HG02759 (cell line): ENCODE measurements at regions not wholly inside any gene's neighbourhood (a gene's known extent, or its start where the extent isn't known, plus 50 kb on each side); places are given as distances from the start of the nearest gene placed in this dataset.

Experiments used
- ATAC-seq: cut with Tn5 transposase; IDR thresholded peaks from one replicate; pipeline ENCODE4 v1.9.1; 2021; ENCODE audit warnings: mild to moderate bottlenecking, moderate library complexity; ENCODE audit not compliant: unreplicated experiment

GRCh38 chr14:98544174-98544573 is 727.8 kb downstream of the BCL11B start:
- ATAC-seq: no peak

GRCh38 chr14:98545181-98545580 is 726.8 kb downstream of the BCL11B start:
- no peak for ATAC-seq

GRCh38 chr14:98548071-98548686 is 723.8 kb downstream of the BCL11B start:
- ATAC-seq: no peak

GRCh38 chr14:98551028-98551427 is 721.0 kb downstream of the BCL11B start:
- no peak for ATAC-seq

- no peak for ATAC-seq
These were observed 716.6 kb downstream of the BCL11B start for GRCh38 chr14:98555440-98555839.

- no peak for ATAC-seq
These were observed 708.0 kb downstream of the BCL11B start for GRCh38 chr14:98564006-98564405.

GRCh38 chr14:98564541-98564940 is 707.5 kb downstream of the BCL11B start:
- no peak for ATAC-seq

- no peak for ATAC-seq
These were observed 700.9 kb downstream of the BCL11B start for GRCh38 chr14:98571104-98571503.

- ATAC-seq: no peak
These were observed 698.9 kb downstream of the BCL11B start for GRCh38 chr14:98573082-98573481.

- ATAC-seq: no peak
These were observed 695.5 kb downstream of the BCL11B start for GRCh38 chr14:98576463-98576862.

- no peak for ATAC-seq
These were observed 693.8 kb downstream of the BCL11B start for GRCh38 chr14:98578204-98578603.

GRCh38 chr14:98579140-98579539 is 692.9 kb downstream of the BCL11B start:
- ATAC-seq: no peak

- no peak for ATAC-seq
These were observed 691.8 kb downstream of the BCL11B start for GRCh38 chr14:98580131-98580678.

- no peak for ATAC-seq
These were observed 689.7 kb downstream of the BCL11B start for GRCh38 chr14:98582276-98582675.

GRCh38 chr14:98591161-98591560 is 680.8 kb downstream of the BCL11B start:
- no peak for ATAC-seq

- ATAC-seq: no peak
These were observed 679.3 kb downstream of the BCL11B start for GRCh38 chr14:98592611-98593170.

- ATAC-seq: no peak
These were observed 678.6 kb downstream of the BCL11B start for GRCh38 chr14:98593361-98593761.

GRCh38 chr14:98594156-98594555 is 677.8 kb downstream of the BCL11B start:
- ATAC-seq: no peak

GRCh38 chr14:98598576-98598975 is 673.4 kb downstream of the BCL11B start:
- ATAC-seq: no peak

- no peak for ATAC-seq
These were observed 672.9 kb downstream of the BCL11B start for GRCh38 chr14:98599082-98599481.

GRCh38 chr14:98602983-98603382 is 669.0 kb downstream of the BCL11B start:
- no peak for ATAC-seq

GRCh38 chr14:98605043-98605442 is 667.0 kb downstream of the BCL11B start:
- no peak for ATAC-seq
